ENCODE measurements at regions not wholly inside any gene's neighbourhood (a gene's known extent, or its start where the extent isn't known, plus 50 kb on each side); places are given as distances from the start of the nearest gene placed in this dataset.

DNA sequence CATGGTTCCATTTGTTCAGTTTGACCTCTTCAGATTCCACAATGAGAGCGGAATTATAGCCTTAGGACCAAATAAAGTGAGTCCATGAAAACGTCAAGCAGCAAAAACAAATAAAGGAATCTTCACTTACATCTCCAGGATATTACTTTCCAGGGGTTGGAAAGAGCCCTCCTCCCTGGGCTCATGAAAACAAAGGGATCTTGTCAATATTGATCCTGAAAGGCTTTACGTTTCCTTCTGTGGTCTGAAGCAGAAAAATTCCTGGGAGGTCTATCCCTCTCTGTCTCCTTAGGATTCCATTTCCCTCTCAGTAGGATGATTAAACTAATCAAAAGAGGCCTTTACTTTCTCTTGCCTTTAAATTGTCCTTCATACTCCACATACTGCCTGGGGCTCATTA is 293.5 kb downstream of the GPAM start:
- Histone ChIP-seq H3K4me3 (no peak overlapping the region), H3K9me3 (peaks cover 0 to 16% (median 0%) of the 10 kb centered on the region in 8 donors), H3K27me3 (replicated peaks in 1 of 7) (no peaks in the 10 kb centered on the region), H3K36me3 (no peaks in the 10 kb centered on the region), H3K4me1 (no peaks in the 10 kb centered on the region), H3K27ac (no peak overlapping the region)
- 67 to 71% (median 68%) methylated on average over 3 of the region's 3 CpGs for WGBS, 5 donors
- intact Hi-C loops (cut with DNase I; ENCODE audit: low total_unique reads), result no loop called here
- TF ChIP-seq POLR2AphosphoS5 (IDR thresholded peaks at IDR 0.05) (no peak), POLR2A (IDR thresholded peaks at IDR 0.05) (no peak)
- TF ChIP-seq, protein P1, sequence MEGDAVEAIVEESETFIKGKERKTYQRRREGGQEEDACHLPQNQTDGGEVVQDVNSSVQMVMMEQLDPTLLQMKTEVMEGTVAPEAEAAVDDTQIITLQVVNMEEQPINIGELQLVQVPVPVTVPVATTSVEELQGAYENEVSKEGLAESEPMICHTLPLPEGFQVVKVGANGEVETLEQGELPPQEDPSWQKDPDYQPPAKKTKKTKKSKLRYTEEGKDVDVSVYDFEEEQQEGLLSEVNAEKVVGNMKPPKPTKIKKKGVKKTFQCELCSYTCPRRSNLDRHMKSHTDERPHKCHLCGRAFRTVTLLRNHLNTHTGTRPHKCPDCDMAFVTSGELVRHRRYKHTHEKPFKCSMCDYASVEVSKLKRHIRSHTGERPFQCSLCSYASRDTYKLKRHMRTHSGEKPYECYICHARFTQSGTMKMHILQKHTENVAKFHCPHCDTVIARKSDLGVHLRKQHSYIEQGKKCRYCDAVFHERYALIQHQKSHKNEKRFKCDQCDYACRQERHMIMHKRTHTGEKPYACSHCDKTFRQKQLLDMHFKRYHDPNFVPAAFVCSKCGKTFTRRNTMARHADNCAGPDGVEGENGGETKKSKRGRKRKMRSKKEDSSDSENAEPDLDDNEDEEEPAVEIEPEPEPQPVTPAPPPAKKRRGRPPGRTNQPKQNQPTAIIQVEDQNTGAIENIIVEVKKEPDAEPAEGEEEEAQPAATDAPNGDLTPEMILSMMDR (IDR thresholded peaks at IDR 0.05 in 8 of 11, conservative IDR thresholded peaks at IDR 0.05 in 3 of 11), result no peak
- no peak for DNase-seq

DNA sequence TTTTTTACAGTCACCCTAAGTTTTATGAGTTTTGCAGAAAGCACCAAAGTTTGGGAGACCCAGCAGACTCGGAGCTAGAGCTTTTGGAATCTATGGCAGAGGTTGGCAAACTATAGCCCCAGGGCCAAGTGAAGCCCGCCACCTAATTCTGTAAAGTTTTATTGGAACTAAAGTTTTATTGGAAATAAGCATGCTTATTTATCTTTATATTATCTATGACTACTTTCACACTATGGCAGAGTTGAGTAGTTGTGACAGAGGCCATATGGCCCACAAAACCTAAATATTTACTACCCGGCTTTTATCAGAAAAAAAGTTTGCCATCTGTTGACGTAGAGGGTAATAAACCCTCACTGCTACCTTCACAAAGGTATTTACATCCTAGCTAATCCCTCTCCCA is 267.6 kb downstream of the GPAM start:
- TF ChIP-seq, protein P1 (IDR thresholded peaks at IDR 0.05 in 8 of 11, conservative IDR thresholded peaks at IDR 0.05 in 3 of 11), result no peak
- TF ChIP-seq POLR2A (IDR thresholded peaks at IDR 0.05), result no peak
- no peak for TF ChIP-seq POLR2AphosphoS5 (IDR thresholded peaks at IDR 0.05)
- Histone ChIP-seq H3K27me3 (replicated peaks in 1 of 7) (peaks cover 0 to 7% (median 0%) of the 10 kb centered on the region in 7 donors), H3K4me1 (no peaks in the 10 kb centered on the region), H3K27ac (no peak overlapping the region), H3K36me3 (no peaks in the 10 kb centered on the region), H3K4me3 (no peak overlapping the region), H3K9me3 (no peaks in the 10 kb centered on the region)
- no peak for DNase-seq
- WGBS, 5 donors, result 54 to 65% (median 56%) methylated on average over 4 of the region's 4 CpGs
- intact Hi-C loops (cut with DNase I; ENCODE audit: low total_unique reads), result no loop called here

DNA sequence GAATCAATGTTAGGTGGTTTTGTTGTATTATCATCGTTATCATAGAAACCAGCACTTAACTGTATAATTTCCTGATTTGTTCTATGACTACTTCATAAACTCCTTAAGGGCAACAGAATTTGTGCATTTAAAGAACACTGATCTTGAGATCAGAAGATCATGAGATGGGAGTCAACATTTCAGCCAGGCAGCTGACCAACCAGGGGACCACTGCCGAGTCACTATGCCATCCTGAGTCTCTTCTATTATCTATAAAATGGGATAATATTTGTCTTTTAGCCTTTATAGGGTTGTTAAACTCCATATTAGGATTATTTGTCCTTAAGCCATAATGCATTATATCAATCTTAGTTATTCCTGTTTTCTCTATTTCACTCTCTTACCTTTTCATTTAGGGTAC is 261.7 kb downstream of the GPAM start:
- WGBS, 5 donors, result 90 to 95% (median 94%) methylated on average over 2 of the region's 2 CpGs
- intact Hi-C loops (cut with DNase I; ENCODE audit: low total_unique reads), result no loop called here
- TF ChIP-seq, protein P1 (IDR thresholded peaks at IDR 0.05 in 8 of 11, conservative IDR thresholded peaks at IDR 0.05 in 3 of 11), result no peak
- TF ChIP-seq POLR2A (IDR thresholded peaks at IDR 0.05) (no peak), POLR2AphosphoS5 (IDR thresholded peaks at IDR 0.05) (no peak)
- Histone ChIP-seq H3K4me3 (no peak overlapping the region), H3K27me3 (replicated peaks in 1 of 7) (no peaks in the 10 kb centered on the region), H3K27ac (no peak overlapping the region), H3K36me3 (no peaks in the 10 kb centered on the region), H3K9me3 (no peaks in the 10 kb centered on the region), H3K4me1 (no peaks in the 10 kb centered on the region)
- DNase-seq, result no peak

DNA sequence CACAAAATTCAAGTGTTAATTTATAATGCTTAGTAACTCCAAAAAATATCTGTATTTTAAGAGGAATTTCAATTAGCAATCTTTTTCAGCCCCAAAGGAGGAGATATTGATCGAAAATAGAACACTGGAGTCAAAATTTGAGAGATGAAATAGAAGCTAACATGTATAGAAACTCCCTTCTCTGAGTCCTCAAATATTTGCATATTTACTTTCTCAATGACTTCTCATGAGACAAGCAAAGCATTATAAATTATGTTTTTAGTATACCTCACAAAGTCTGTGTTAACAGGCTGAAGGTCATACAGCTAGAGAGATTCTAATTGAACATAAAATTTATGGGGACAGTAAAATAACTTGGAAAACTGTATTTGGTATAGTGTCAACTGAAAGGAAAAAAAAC is 260.5 kb downstream of the GPAM start:
- no peak overlapping the region for H3K4me3 ChIP-seq
- H3K36me3 ChIP-seq, result no peaks in the 10 kb centered on the region
- intact Hi-C loops (cut with DNase I; ENCODE audit: low total_unique reads), result no loop called here
- WGBS, 5 donors, result 59 to 92% (median 68%) methylated on average over 1 of the region's 1 CpG
- H3K9me3 ChIP-seq, result no peaks in the 10 kb centered on the region
- DNase-seq, result no peak
- TF ChIP-seq POLR2A (IDR thresholded peaks at IDR 0.05), result no peak
- TF ChIP-seq, protein P1 (IDR thresholded peaks at IDR 0.05 in 8 of 11, conservative IDR thresholded peaks at IDR 0.05 in 3 of 11), result no peak
- H3K27me3 ChIP-seq (replicated peaks in 1 of 7), result no peaks in the 10 kb centered on the region
- H3K27ac ChIP-seq, result no peak overlapping the region
- no peaks in the 10 kb centered on the region for H3K4me1 ChIP-seq

Measured in spleen (tissue), 11 donors.